GM18505 (cell line): ENCODE measurements at regions not wholly inside any gene's neighbourhood (a gene's known extent, or its start where the extent isn't known, plus 50 kb on each side); places are given as distances from the start of the nearest gene placed in this dataset.

Experiments
- ATAC-seq: cut with Tn5 transposase; IDR thresholded peaks from one replicate; pipeline ENCODE4 v1.9.1; 2021; ENCODE audit not compliant: unreplicated experiment
- POLR2A ChIP-seq: IDR thresholded peaks from 4 replicates; pipeline ENCODE4 v1.6.1; 2011; ENCODE audit warnings: borderline replicate concordance; ENCODE audit not compliant: insufficient read depth, insufficient read length; ENCODE audit errors: extremely low read depth

GRCh38 chr5:89130851-89131250 is 247.9 kb upstream of the MEF2C start:
- ATAC-seq: no peak
- no peak for TF ChIP-seq POLR2A

- ATAC-seq: no peak
- no peak for TF ChIP-seq POLR2A
Observed at GRCh38 chr5:89129941-89130340, 247.0 kb upstream of the MEF2C start.

- no peak for TF ChIP-seq POLR2A
- no peak for ATAC-seq
Observed at GRCh38 chr5:89128906-89129625, 246.1 kb upstream of the MEF2C start.

- no peak for ATAC-seq
- no peak for TF ChIP-seq POLR2A
Observed at GRCh38 chr5:89128092-89128491, 245.1 kb upstream of the MEF2C start.

- TF ChIP-seq POLR2A: no peak
- no peak for ATAC-seq
Observed at GRCh38 chr5:89127191-89127590, 244.2 kb upstream of the MEF2C start.

GRCh38 chr5:89125372-89125771 is 242.4 kb upstream of the MEF2C start:
- ATAC-seq: no peak
- TF ChIP-seq POLR2A: no peak

GRCh38 chr5:89123581-89123980 is 240.6 kb upstream of the MEF2C start:
- no peak for TF ChIP-seq POLR2A
- no peak for ATAC-seq

- TF ChIP-seq POLR2A: no peak
- ATAC-seq: no peak
Observed at GRCh38 chr5:89120719-89121118, 237.7 kb upstream of the MEF2C start.

- no peak for TF ChIP-seq POLR2A
Observed at GRCh38 chr5:89117124-89117644, 234.2 kb upstream of the MEF2C start.

GRCh38 chr5:89110916-89111646 is 228.1 kb upstream of the MEF2C start:
- no peak for TF ChIP-seq POLR2A
- ATAC-seq: no peak

More at GRCh38 chr5:89117124-89117644, 234.2 kb upstream of the MEF2C start:
- ATAC-seq: peak; percentile 85

GRCh38 chr5:89106480-89106879 is 223.5 kb upstream of the MEF2C start:
- no peak for TF ChIP-seq POLR2A
- ATAC-seq: no peak

- no peak for ATAC-seq
- TF ChIP-seq POLR2A: no peak
Observed at GRCh38 chr5:89105836-89106235, 222.9 kb upstream of the MEF2C start.

GRCh38 chr5:89105171-89105695 is 222.2 kb upstream of the MEF2C start:
- TF ChIP-seq POLR2A: no peak
- no peak for ATAC-seq
